Ishikawa (cell line): ENCODE measurements at regions not wholly inside any gene's neighbourhood (a gene's known extent, or its start where the extent isn't known, plus 50 kb on each side); places are given as distances from the start of the nearest gene placed in this dataset.

Experiments
- CEBPB ChIP-seq: IDR thresholded peaks from 2 replicates; pipeline ENCODE4 v1.6.1; 2012
- CREB1 ChIP-seq: IDR thresholded peaks from 2 replicates; pipeline ENCODE4 v1.6.1; 2012; ENCODE audit warnings: low read depth
- EGR1 ChIP-seq: IDR thresholded peaks from 2 replicates; pipeline ENCODE4 v1.6.1; 2012
- EP300 ChIP-seq: IDR thresholded peaks from 2 replicates; pipeline ENCODE4 v1.6.1; 2012; ENCODE audit warnings: borderline replicate concordance
- FOXM1 ChIP-seq: IDR thresholded peaks from 2 replicates; pipeline ENCODE4 v1.6.1; 2012; ENCODE audit warnings: low read depth, borderline replicate concordance
- NFIC ChIP-seq: IDR thresholded peaks from 2 replicates; pipeline ENCODE4 v1.6.1; 2012
- RAD21 ChIP-seq: IDR thresholded peaks from 2 replicates; pipeline ENCODE4 v1.6.1; 2012; ENCODE audit warnings: low read depth
- TAF1 ChIP-seq: IDR thresholded peaks from 2 replicates; pipeline ENCODE4 v1.6.1; 2012; ENCODE audit warnings: low read depth, mild to moderate bottlenecking
- TCF12 ChIP-seq: IDR thresholded peaks from 2 replicates; pipeline ENCODE4 v1.6.1; 2012; ENCODE audit warnings: low read depth
- TEAD4 ChIP-seq: IDR thresholded peaks from 2 replicates; pipeline ENCODE4 v1.6.1; 2012
- YY1 ChIP-seq: IDR thresholded peaks from 2 replicates; pipeline ENCODE4 v1.6.1; 2012; ENCODE audit warnings: low read depth
- ZBTB7A ChIP-seq: IDR thresholded peaks from 2 replicates; pipeline ENCODE4 v1.6.1; 2012; ENCODE audit warnings: low read depth
- TF ChIP-seq, protein P1 (sequence below): IDR thresholded peaks from 2 replicates; pipeline ENCODE4 v1.6.1; 2012
- TF ChIP-seq, protein P2 (sequence below): IDR thresholded peaks from 2 replicates; pipeline ENCODE4 v1.6.1; 2012; ENCODE audit warnings: low read depth, mild to moderate bottlenecking
- TF ChIP-seq, protein P3 (sequence below): IDR thresholded peaks from 2 replicates; pipeline ENCODE4 v1.6.1; 2012

DNA sequence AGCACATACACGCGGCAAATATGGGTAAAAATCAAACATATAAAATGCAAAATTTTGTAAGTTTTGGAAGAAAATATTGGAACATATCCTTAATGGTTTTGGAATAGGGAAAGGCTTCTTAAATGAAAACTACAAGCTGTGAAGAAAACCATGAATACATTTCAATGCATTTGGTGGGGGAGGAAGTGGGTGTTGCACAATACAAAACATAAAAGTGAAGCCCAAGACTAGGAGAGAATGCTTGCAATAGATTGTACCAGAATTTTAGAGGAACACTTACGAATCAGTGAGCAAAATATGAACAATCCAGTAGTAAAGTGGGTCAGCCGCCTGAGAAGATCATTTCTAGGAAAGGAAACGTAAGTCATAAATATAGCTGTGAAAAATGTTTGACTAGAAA lies 322.6 kb upstream of the MKI67 start:
- TF ChIP-seq TCF12 (no peak), ZBTB7A (no peak), NFIC (no peak), TAF1 (no peak), EP300 (no peak), TEAD4 (no peak), EGR1 (no peak), FOXM1 (no peak), YY1 (no peak), CEBPB (no peak), CREB1 (no peak), RAD21 (no peak)
- TF ChIP-seq, protein P1, sequence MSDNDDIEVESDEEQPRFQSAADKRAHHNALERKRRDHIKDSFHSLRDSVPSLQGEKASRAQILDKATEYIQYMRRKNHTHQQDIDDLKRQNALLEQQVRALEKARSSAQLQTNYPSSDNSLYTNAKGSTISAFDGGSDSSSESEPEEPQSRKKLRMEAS = no peak
- TF ChIP-seq, protein P2, sequence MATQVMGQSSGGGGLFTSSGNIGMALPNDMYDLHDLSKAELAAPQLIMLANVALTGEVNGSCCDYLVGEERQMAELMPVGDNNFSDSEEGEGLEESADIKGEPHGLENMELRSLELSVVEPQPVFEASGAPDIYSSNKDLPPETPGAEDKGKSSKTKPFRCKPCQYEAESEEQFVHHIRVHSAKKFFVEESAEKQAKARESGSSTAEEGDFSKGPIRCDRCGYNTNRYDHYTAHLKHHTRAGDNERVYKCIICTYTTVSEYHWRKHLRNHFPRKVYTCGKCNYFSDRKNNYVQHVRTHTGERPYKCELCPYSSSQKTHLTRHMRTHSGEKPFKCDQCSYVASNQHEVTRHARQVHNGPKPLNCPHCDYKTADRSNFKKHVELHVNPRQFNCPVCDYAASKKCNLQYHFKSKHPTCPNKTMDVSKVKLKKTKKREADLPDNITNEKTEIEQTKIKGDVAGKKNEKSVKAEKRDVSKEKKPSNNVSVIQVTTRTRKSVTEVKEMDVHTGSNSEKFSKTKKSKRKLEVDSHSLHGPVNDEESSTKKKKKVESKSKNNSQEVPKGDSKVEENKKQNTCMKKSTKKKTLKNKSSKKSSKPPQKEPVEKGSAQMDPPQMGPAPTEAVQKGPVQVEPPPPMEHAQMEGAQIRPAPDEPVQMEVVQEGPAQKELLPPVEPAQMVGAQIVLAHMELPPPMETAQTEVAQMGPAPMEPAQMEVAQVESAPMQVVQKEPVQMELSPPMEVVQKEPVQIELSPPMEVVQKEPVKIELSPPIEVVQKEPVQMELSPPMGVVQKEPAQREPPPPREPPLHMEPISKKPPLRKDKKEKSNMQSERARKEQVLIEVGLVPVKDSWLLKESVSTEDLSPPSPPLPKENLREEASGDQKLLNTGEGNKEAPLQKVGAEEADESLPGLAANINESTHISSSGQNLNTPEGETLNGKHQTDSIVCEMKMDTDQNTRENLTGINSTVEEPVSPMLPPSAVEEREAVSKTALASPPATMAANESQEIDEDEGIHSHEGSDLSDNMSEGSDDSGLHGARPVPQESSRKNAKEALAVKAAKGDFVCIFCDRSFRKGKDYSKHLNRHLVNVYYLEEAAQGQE = no peak
- TF ChIP-seq, protein P3, sequence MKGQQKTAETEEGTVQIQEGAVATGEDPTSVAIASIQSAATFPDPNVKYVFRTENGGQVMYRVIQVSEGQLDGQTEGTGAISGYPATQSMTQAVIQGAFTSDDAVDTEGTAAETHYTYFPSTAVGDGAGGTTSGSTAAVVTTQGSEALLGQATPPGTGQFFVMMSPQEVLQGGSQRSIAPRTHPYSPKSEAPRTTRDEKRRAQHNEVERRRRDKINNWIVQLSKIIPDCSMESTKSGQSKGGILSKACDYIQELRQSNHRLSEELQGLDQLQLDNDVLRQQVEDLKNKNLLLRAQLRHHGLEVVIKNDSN = no peak

DNA sequence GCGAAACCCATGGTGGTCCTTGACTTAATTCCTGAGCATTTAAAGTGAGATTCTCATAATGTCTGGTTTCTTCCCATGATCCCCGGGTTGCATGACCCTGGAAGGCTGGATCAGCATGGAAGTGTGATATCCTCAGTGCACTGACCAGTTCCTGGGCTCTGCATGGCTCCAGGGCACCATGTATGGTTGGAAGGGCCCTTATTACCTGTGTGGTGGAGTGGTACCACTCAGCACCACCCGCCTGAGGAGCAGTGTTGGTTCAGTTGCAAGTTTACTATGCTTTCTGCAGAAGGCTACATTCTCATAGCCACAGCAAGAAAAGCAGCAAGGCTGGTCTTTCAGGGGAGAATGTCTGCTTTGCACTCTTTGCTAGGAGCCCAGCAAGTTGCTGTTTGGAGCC lies 325.7 kb upstream of the MKI67 start:
- TF ChIP-seq, protein P3 = no peak
- TF ChIP-seq TCF12 (no peak), CEBPB (no peak), EP300 (no peak), EGR1 (no peak), TEAD4 (no peak), YY1 (no peak)

DNA sequence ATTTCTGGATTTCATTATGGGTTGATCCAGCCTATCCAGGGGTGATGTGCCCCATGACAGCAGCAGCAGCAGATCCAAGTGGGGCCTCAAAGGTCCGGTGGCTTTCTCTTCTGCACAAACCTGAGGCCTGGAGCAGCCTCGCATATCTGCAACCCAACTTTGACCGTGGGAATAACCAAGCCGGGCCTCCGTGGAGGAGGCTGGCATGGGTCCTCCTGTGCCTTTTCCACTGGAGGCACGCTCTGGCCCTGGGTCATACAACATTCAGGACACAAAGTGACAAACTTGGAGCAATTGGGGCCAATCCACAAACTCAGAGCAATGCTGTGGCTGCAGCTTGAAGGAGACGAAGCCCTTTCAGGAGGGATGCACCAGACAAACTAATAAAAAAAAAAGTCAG lies 330.0 kb upstream of the MKI67 start:
- TF ChIP-seq EGR1 (no peak), TAF1 (no peak), TEAD4 (no peak), FOXM1 (no peak), YY1 (no peak), TCF12 (no peak), ZBTB7A (no peak), CREB1 (no peak), EP300 (no peak), CEBPB (no peak)
- TF ChIP-seq, protein P1 = no peak
- TF ChIP-seq, protein P2 = no peak
- TF ChIP-seq, protein P3 = no peak

DNA sequence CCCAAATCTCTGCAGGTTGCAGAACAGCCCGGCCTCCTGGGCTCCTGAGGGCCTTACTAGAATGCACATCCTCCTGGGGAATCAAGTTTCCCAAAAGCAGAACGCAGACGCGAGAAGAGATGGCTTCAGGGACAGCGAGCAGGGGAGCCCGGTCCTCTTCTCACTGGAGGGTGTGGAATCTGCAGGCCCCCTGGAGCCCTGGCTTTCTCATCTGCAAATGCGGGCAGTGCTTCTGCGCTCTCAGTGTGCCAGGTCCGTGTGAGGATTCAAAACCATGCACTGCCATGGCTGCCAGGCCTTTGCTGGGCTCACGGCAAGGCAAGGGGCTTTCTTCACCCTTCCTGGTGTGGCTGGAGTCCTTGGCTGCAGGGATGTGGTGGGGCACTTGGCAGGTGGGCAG lies 330.9 kb upstream of the MKI67 start:
- no peak for TF ChIP-seq NFIC
- TF ChIP-seq CREB1 = no peak
- TF ChIP-seq YY1 = no peak
- TF ChIP-seq, protein P1 = no peak
- TF ChIP-seq CEBPB = no peak
- TF ChIP-seq RAD21 = no peak
- TF ChIP-seq EP300 = no peak
- TF ChIP-seq, protein P2 = no peak
- TF ChIP-seq, protein P3 = no peak
- no peak for TF ChIP-seq ZBTB7A
- no peak for TF ChIP-seq TEAD4
- no peak for TF ChIP-seq FOXM1
- TF ChIP-seq EGR1 = no peak
- TF ChIP-seq TCF12 = no peak
- no peak for TF ChIP-seq TAF1
